ENCODE measurements at regions not wholly inside any gene's neighbourhood (a gene's known extent, or its start where the extent isn't known, plus 50 kb on each side); places are given as distances from the start of the nearest gene placed in this dataset.

GRCh38 chr9:79143211-79143610 is 428.6 kb upstream of the TLE4 start:
- no peak for DNase-seq
- TF ChIP-seq CTCF (IDR thresholded peaks at IDR 0.05) (no peak), POLR2A (IDR thresholded peaks at IDR 0.05) (no peak)
- intact Hi-C loops (cut with DNase I; ENCODE audit: low total_unique reads) = no loop called here
- no peaks in the 10 kb centered on the region for H3K27me3 ChIP-seq
- H3K4me1 ChIP-seq = no peaks in the 10 kb centered on the region
- H3K36me3 ChIP-seq = no peaks in the 10 kb centered on the region
- no peak overlapping the region for H3K4me3 ChIP-seq
- H3K27ac ChIP-seq = no peak overlapping the region
- H3K9me3 ChIP-seq = no peaks in the 10 kb centered on the region

GRCh38 chr9:79145442-79145841 is 426.3 kb upstream of the TLE4 start:
- Histone ChIP-seq H3K4me1 (no peaks in the 10 kb centered on the region), H3K36me3 (no peaks in the 10 kb centered on the region), H3K27ac (no peak overlapping the region), H3K4me3 (no peak overlapping the region), H3K9me3 (no peaks in the 10 kb centered on the region), H3K27me3 (no peaks in the 10 kb centered on the region)
- TF ChIP-seq CTCF (IDR thresholded peaks at IDR 0.05) = no peak
- TF ChIP-seq POLR2A (IDR thresholded peaks at IDR 0.05) = no peak
- intact Hi-C loops (cut with DNase I; ENCODE audit: low total_unique reads) = no loop called here
- no peak for DNase-seq

GRCh38 chr9:79149585-79149984 is 422.2 kb upstream of the TLE4 start:
- no peaks in the 10 kb centered on the region for H3K4me1 ChIP-seq
- no peaks in the 10 kb centered on the region for H3K9me3 ChIP-seq
- no peak overlapping the region for H3K4me3 ChIP-seq
- H3K27ac ChIP-seq = no peak overlapping the region
- H3K27me3 ChIP-seq = no peaks in the 10 kb centered on the region
- intact Hi-C loops (cut with DNase I; ENCODE audit: low total_unique reads) = no loop called here
- TF ChIP-seq CTCF (IDR thresholded peaks at IDR 0.05) (no peak), POLR2A (IDR thresholded peaks at IDR 0.05) (no peak)
- DNase-seq = no peak
- no peaks in the 10 kb centered on the region for H3K36me3 ChIP-seq

GRCh38 chr9:79151791-79152190 is 420.0 kb upstream of the TLE4 start:
- no peak overlapping the region for H3K27ac ChIP-seq
- intact Hi-C loops (cut with DNase I; ENCODE audit: low total_unique reads) = no loop called here
- no peak for TF ChIP-seq CTCF (IDR thresholded peaks at IDR 0.05)
- no peak for TF ChIP-seq POLR2A (IDR thresholded peaks at IDR 0.05)

GRCh38 chr9:79152306-79152705 is 419.5 kb upstream of the TLE4 start:
- TF ChIP-seq CTCF (IDR thresholded peaks at IDR 0.05) (no peak), POLR2A (IDR thresholded peaks at IDR 0.05) (no peak)

More at GRCh38 chr9:79151791-79152190, 420.0 kb upstream of the TLE4 start:
- H3K36me3 ChIP-seq = no peaks in the 10 kb centered on the region
- no peak overlapping the region for H3K4me3 ChIP-seq
- H3K9me3 ChIP-seq = no peaks in the 10 kb centered on the region
- no peak for DNase-seq
- H3K27me3 ChIP-seq = no peaks in the 10 kb centered on the region
- no peaks in the 10 kb centered on the region for H3K4me1 ChIP-seq

More at GRCh38 chr9:79152306-79152705, 419.5 kb upstream of the TLE4 start:
- H3K36me3 ChIP-seq = no peaks in the 10 kb centered on the region
- no peaks in the 10 kb centered on the region for H3K27me3 ChIP-seq
- no peak overlapping the region for H3K4me3 ChIP-seq
- no peak for DNase-seq
- no peak overlapping the region for H3K27ac ChIP-seq
- no peaks in the 10 kb centered on the region for H3K4me1 ChIP-seq
- intact Hi-C loops (cut with DNase I; ENCODE audit: low total_unique reads) = no loop called here
- no peaks in the 10 kb centered on the region for H3K9me3 ChIP-seq

All from uterus (tissue), 3 donors.